Gastrocnemius medialis (tissue), 4 donors: ENCODE measurements at regions not wholly inside any gene's neighbourhood (a gene's known extent, or its start where the extent isn't known, plus 50 kb on each side); places are given as distances from the start of the nearest gene placed in this dataset.

Source experiments
- ATAC-seq, 2 donors: fragments of 150-250 bp; one replicate each; pipeline ENCODE4 v1.9.1; 2016
- DNase-seq, 2 donors: peaks; one replicate each; pipeline ENCODE4 v3.0.0-alpha.2; 2019
- H3K27ac ChIP-seq, 4 donors: fragments of 200-600 bp; sonication (generic); 1 replicate in 1 of 4; 2 replicates in 3 of 4; pipeline ENCODE4 v1.5.1; 2016 to 2018; ENCODE audit warnings: mild to moderate bottlenecking in 2 of 4, moderate library complexity in 1 of 4
- H3K27me3 ChIP-seq, 3 donors: fragments of 200-600 bp; sonication (generic) in 2 of 3; 1 replicate in 1 of 3; 2 replicates in 2 of 3; pipeline versions ENCODE4 v1.5.1 to v1.6.0; 2016 to 2019; ENCODE audit warnings: mild to moderate bottlenecking in 1 of 3, moderate library complexity in 1 of 3
- H3K36me3 ChIP-seq, 2 donors: fragments of 200-600 bp; sonication (generic) in 1 of 2; one replicate each; pipeline ENCODE4 v1.5.1; 2017 to 2018
- H3K4me1 ChIP-seq, 2 donors: fragments of 200-600 bp; sonication (generic) in 1 of 2; one replicate each; pipeline ENCODE4 v1.5.1; 2016 to 2017; ENCODE audit warnings: mild to moderate bottlenecking in 2 of 2
- H3K4me3 ChIP-seq, 4 donors: fragments of 200-600 bp; sonication (generic) in 3 of 4; 1 replicate in 1 of 4; 2 replicates in 3 of 4; pipeline ENCODE4 v1.5.1; 2016 to 2019; ENCODE audit warnings: mild to moderate bottlenecking in 2 of 4
- H3K9me3 ChIP-seq, 3 donors: fragments of 200-600 bp; sonication (generic) in 2 of 3; 1 replicate in 1 of 3; 2 replicates in 2 of 3; pipeline ENCODE4 v1.5.1; 2016 to 2019
- CTCF ChIP-seq, 5 experiments: fragments of 450-650 bp in 3 of 5; fragments of 200-600 bp in 2 of 5; sonication (generic) in 2 of 5; IDR thresholded peaks in 4 of 5; conservative IDR thresholded peaks in 1 of 5; 1 replicate in 4 of 5; 2 replicates in 1 of 5; pipeline ENCODE4 v1.5.1; 2016 to 2019; ENCODE audit warnings: antibody characterized with exemption in 5 of 5, mild to moderate bottlenecking in 3 of 5, moderate library complexity in 3 of 5
- POLR2A ChIP-seq, 2 donors: fragments of 450-650 bp; IDR thresholded peaks; one replicate each; pipeline ENCODE4 v1.6.1; 2017; ENCODE audit warnings: antibody characterized with exemption in 2 of 2, mild to moderate bottlenecking in 2 of 2, moderate library complexity in 2 of 2
- in situ Hi-C, 4 donors: fragments of 200-750 bp; cut with MboI; loops; one replicate each; pipeline versions ENCODE4 v1.15.0 to v1.8.0; 2017; ENCODE audit warnings: low sequenced_read_pairs in 4 of 4
- intact Hi-C: fragments of 100-400 bp; cut with DNase I; formaldehyde crosslinking; loops from one replicate; pipeline ENCODE4 v1.15.1; 2023; ENCODE audit warnings: low total_unique reads

- Histone ChIP-seq H3K9me3 (no peaks in the 10 kb centered on the region), H3K27ac (no peak overlapping the region), H3K36me3 (no peaks in the 10 kb centered on the region), H3K4me3 (no peak overlapping the region), H3K27me3 (no peaks in the 10 kb centered on the region), H3K4me1 (no peaks in the 10 kb centered on the region)
- intact Hi-C loops: no loop called here
- DNase-seq (peak in 1 of 2 donors; percentile 29), ATAC-seq (no peak)
- in situ Hi-C loops: no loop called here
- TF ChIP-seq POLR2A (IDR thresholded peaks at IDR 0.05): no peak
- no peak for TF ChIP-seq CTCF (IDR thresholded peaks at IDR 0.05 in 4 of 5, conservative IDR thresholded peaks at IDR 0.05 in 1 of 5)
These were observed 208.7 kb downstream of the KITLG start for GRCh38 chr12:88371416-88372183.

- in situ Hi-C loops: no loop called here
These were observed 204.7 kb downstream of the KITLG start for GRCh38 chr12:88375306-88376305.

GRCh38 chr12:88377973-88378372 lies 202.3 kb downstream of the KITLG start:
- Histone ChIP-seq H3K4me1 (no peaks in the 10 kb centered on the region), H3K27ac (no peak overlapping the region), H3K4me3 (no peak overlapping the region), H3K27me3 (no peaks in the 10 kb centered on the region), H3K9me3 (no peaks in the 10 kb centered on the region), H3K36me3 (no peaks in the 10 kb centered on the region)
- TF ChIP-seq CTCF (IDR thresholded peaks at IDR 0.05 in 4 of 5, conservative IDR thresholded peaks at IDR 0.05 in 1 of 5) (no peak), POLR2A (IDR thresholded peaks at IDR 0.05) (no peak)
- DNase-seq: no peak
- in situ Hi-C loops: no loop called here
- ATAC-seq: no peak
- intact Hi-C loops: no loop called here

More at GRCh38 chr12:88375306-88376305, 204.7 kb downstream of the KITLG start:
- TF ChIP-seq CTCF (IDR thresholded peaks at IDR 0.05 in 4 of 5, conservative IDR thresholded peaks at IDR 0.05 in 1 of 5) (no peak), POLR2A (IDR thresholded peaks at IDR 0.05) (no peak)
- H3K4me3 ChIP-seq: no peak overlapping the region
- ATAC-seq (peak in 1 of 2 donors; percentile 85), DNase-seq (peak in 1 of 2 donors; percentile 12)
- H3K4me1 ChIP-seq: no peaks in the 10 kb centered on the region
- no peaks in the 10 kb centered on the region for H3K36me3 ChIP-seq
- intact Hi-C loops: no loop called here
- no peak overlapping the region for H3K27ac ChIP-seq
- no peaks in the 10 kb centered on the region for H3K9me3 ChIP-seq
- H3K27me3 ChIP-seq: no peaks in the 10 kb centered on the region

GRCh38 chr12:88381466-88381865 lies 198.8 kb downstream of the KITLG start:
- no peak for ATAC-seq
- H3K4me3 ChIP-seq: no peak overlapping the region
- peaks cover 0 to 5% (median 0%) of the 10 kb centered on the region in 3 donors for H3K9me3 ChIP-seq
- intact Hi-C loops (no loop called here), in situ Hi-C loops (no loop called here)
- no peaks in the 10 kb centered on the region for H3K27me3 ChIP-seq
- TF ChIP-seq CTCF (IDR thresholded peaks at IDR 0.05 in 4 of 5, conservative IDR thresholded peaks at IDR 0.05 in 1 of 5) (no peak), POLR2A (IDR thresholded peaks at IDR 0.05) (no peak)
- H3K36me3 ChIP-seq: no peaks in the 10 kb centered on the region
- H3K27ac ChIP-seq: no peak overlapping the region
- no peaks in the 10 kb centered on the region for H3K4me1 ChIP-seq
- no peak for DNase-seq
